ENCODE measurements at regions not wholly inside any gene's neighbourhood (a gene's known extent, or its start where the extent isn't known, plus 50 kb on each side); places are given as distances from the start of the nearest gene placed in this dataset.

DNA sequence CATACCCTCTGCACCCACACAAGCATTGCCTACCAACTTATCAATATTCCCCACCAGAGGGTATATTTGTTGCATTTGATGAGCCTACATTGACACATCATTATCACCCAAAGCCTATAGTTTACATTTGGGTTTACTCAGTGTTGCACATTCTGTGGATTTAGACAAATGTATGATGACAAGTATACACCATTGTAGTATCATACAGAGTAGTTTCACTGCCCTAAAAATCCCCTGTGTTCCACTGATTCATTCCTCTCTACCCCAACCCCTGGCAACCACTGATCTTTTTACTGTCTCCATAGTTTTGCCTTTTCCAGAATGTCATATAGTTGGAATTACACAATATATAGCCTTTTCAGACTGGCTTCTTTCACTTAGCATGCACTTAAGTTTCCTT is 85.7 kb upstream of the CPLX2 start:
- ATAC-seq = no peak
- no peak overlapping the region for H3K27ac ChIP-seq (ENCODE audit: control insufficient read depth, insufficient read depth)
- no TSS peak for BruUV-seq (replicated peaks)
- no peak for DNase-seq (ENCODE audit: low read depth, low spot score)
- no peak overlapping the region for H2AFZ ChIP-seq (ENCODE audit: control insufficient read depth, low read depth, low read length)
- no peak overlapping the region for H3K4me3 ChIP-seq
- ChIA-PET RAD21 (ENCODE audit: unreplicated experiment) (no interaction called here), SMC1A (ENCODE audit: uncharacterized antibody, unreplicated experiment) (no interaction called here), CTCF (no interaction called here), POLR2A (no interaction called here)
- peaks cover 0 to 2% of the 10 kb centered on the region in 2 experiments; a peak in 2 of 4 replicates for H3K27me3 ChIP-seq (replicated peaks in 1 of 2; ENCODE audit: control insufficient read depth in 2 of 2, insufficient read depth in 2 of 2, low read length in 1 of 2)
- no peaks in the 10 kb centered on the region for H3K79me2 ChIP-seq (ENCODE audit: control insufficient read depth, insufficient read depth, low read length)
- no peak overlapping the region for H3K9ac ChIP-seq (ENCODE audit: control insufficient read depth, insufficient read depth, low read length)
- H3K36me3 ChIP-seq (ENCODE audit: control insufficient read depth in 2 of 2, insufficient read depth in 2 of 2, low read length in 1 of 2) = no peaks in the 10 kb centered on the region
- no peak for TF ChIP-seq CBFB (IDR thresholded peaks at IDR 0.05; ENCODE audit: low read depth)
- TF ChIP-seq, protein P1, sequence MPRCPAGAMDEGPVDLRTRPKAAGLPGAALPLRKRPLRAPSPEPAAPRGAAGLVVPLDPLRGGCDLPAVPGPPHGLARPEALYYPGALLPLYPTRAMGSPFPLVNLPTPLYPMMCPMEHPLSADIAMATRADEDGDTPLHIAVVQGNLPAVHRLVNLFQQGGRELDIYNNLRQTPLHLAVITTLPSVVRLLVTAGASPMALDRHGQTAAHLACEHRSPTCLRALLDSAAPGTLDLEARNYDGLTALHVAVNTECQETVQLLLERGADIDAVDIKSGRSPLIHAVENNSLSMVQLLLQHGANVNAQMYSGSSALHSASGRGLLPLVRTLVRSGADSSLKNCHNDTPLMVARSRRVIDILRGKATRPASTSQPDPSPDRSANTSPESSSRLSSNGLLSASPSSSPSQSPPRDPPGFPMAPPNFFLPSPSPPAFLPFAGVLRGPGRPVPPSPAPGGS (IDR thresholded peaks at IDR 0.05; ENCODE audit: borderline replicate concordance, insufficient read depth, low read depth, low read length, poor library complexity, severe bottlenecking) = peak; percentile 43
- in situ Hi-C loops (cut with MboI) = no loop called here
- no peaks in the 10 kb centered on the region for H4K20me1 ChIP-seq (ENCODE audit: control insufficient read depth, insufficient read depth)
- no peak overlapping the region for H3K4me2 ChIP-seq (ENCODE audit: control insufficient read depth, insufficient read depth)
- intact Hi-C loops (cut with micrococcal nuclease; ENCODE audit: unreplicated experiment) = no loop called here
- no peaks in the 10 kb centered on the region; the same call in 2 of the 3 replicates for H3K9me3 ChIP-seq (replicated peaks; ENCODE audit: control insufficient read depth, insufficient read depth, low read length)
- no peak for FAIRE-seq
- H3K4me1 ChIP-seq (ENCODE audit: control insufficient read depth, insufficient read depth, low read length) = no peaks in the 10 kb centered on the region

DNA sequence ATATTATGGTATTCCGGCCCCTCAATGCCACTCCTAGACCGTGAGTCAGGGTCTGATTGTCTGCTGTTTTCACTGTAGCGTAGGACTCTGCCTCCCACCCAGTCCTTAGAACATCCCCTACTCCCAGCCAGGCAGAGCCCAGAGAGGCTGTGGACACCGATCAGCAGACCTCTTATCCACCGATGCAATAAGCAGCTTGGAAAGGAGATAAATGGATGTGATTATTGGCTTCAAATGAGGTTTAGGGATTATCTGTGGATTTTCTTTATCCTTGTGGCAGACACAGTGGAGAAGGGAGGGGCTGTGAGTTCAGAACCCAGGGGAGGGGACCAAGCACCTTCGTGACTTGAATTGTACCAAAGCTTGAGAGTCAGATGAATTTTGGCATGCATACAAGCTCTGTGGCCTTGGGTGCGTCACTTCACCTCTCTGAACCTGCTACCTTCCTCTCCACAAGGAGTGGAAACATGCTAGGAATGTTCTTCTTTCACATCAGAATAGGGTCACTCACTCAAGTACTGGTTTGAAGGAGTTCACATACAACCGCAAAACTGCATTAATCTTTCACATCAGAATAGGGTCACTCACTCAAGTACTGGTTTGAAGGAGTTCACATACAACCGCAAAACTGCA is 83.1 kb upstream of the CPLX2 start:
- ChIA-PET POLR2A (no interaction called here), SMC1A (ENCODE audit: uncharacterized antibody, unreplicated experiment) (no interaction called here), RAD21 (ENCODE audit: unreplicated experiment) (no interaction called here), CTCF (no interaction called here)
- H3K79me2 ChIP-seq (ENCODE audit: control insufficient read depth, insufficient read depth, low read length) = no peaks in the 10 kb centered on the region
- in situ Hi-C loops (cut with MboI) (no loop called here), intact Hi-C loops (cut with micrococcal nuclease; ENCODE audit: unreplicated experiment) (no loop called here)
- H3K4me3 ChIP-seq = no peak overlapping the region
- H3K9ac ChIP-seq (ENCODE audit: control insufficient read depth, insufficient read depth, low read length) = no peak overlapping the region
- WGBS (ENCODE audit: insufficient coverage, insufficient replicate concordance, low lambda C conversion rate, missing lambda C conversion rate) = 33% methylated on average over 9 of the region's 9 CpGs
- no peak overlapping the region for H3K27ac ChIP-seq (ENCODE audit: control insufficient read depth, insufficient read depth)
- FAIRE-seq = no peak
- no peaks in the 10 kb centered on the region for H3K36me3 ChIP-seq (ENCODE audit: control insufficient read depth in 2 of 2, insufficient read depth in 2 of 2, low read length in 1 of 2)
- H3K9me3 ChIP-seq (replicated peaks; ENCODE audit: control insufficient read depth, insufficient read depth, low read length) = no peaks in the 10 kb centered on the region; the same call in 2 of the 3 replicates
- H3K4me1 ChIP-seq (ENCODE audit: control insufficient read depth, insufficient read depth, low read length) = no peaks in the 10 kb centered on the region
- no peaks in the 10 kb centered on the region for H4K20me1 ChIP-seq (ENCODE audit: control insufficient read depth, insufficient read depth)
- no peak overlapping the region for H2AFZ ChIP-seq (ENCODE audit: control insufficient read depth, low read depth, low read length)
- H3K4me2 ChIP-seq (ENCODE audit: control insufficient read depth, insufficient read depth) = no peak overlapping the region
- BruUV-seq (replicated peaks) = no TSS peak
- peaks cover 0 to 2% of the 10 kb centered on the region in 2 experiments; a peak in 1 of 4 replicates for H3K27me3 ChIP-seq (replicated peaks in 1 of 2; ENCODE audit: control insufficient read depth in 2 of 2, insufficient read depth in 2 of 2, low read length in 1 of 2)
- no peak for ATAC-seq
- no peak for DNase-seq (ENCODE audit: low read depth, low spot score)
- TF ChIP-seq CBX5 (IDR thresholded peaks at IDR 0.05; ENCODE audit: low read depth) (no peak), HDAC2 (IDR thresholded peaks at IDR 0.05) (no peak), CEBPB (IDR thresholded peaks at IDR 0.05; ENCODE audit: borderline replicate concordance in 1 of 2, low read depth in 2 of 2, low read length in 2 of 2) (no peak), EP300 (IDR thresholded peaks at IDR 0.05; ENCODE audit: borderline replicate concordance in 1 of 2, control insufficient read depth in 1 of 2, low read depth in 2 of 2, low read length in 2 of 2) (no peak), PBX3 (IDR thresholded peaks at IDR 0.05; ENCODE audit: insufficient replicate concordance, low read depth, low read length) (no peak), KLF5 (IDR thresholded peaks at IDR 0.05; ENCODE audit: partially characterized antibody) (no peak), CHD2 (IDR thresholded peaks at IDR 0.05; ENCODE audit: borderline replicate concordance, low read depth, low read length) (no peak), TCF3 (IDR thresholded peaks at IDR 0.05; ENCODE audit: borderline replicate concordance, insufficient read depth, low read depth, low read length) (no peak), RB1 (IDR thresholded peaks at IDR 0.05; ENCODE audit: borderline replicate concordance) (no peak), ATF7 (IDR thresholded peaks at IDR 0.05; ENCODE audit: low read depth) (no peak)
